IPS-18a (cell line): ENCODE measurements at regions not wholly inside any gene's neighbourhood (a gene's known extent, or its start where the extent isn't known, plus 50 kb on each side); places are given as distances from the start of the nearest gene placed in this dataset.

ENCODE experiments used
- H3K27ac ChIP-seq: one replicate; pipeline ENCODE4 v1.5.1; 2013; ENCODE audit warnings: low read length
- H3K27me3 ChIP-seq: one replicate; pipeline ENCODE4 v1.6.1; 2013; ENCODE audit warnings: mild to moderate bottlenecking, low read length; ENCODE audit not compliant: control insufficient read depth, insufficient read depth
- H3K36me3 ChIP-seq: one replicate; pipeline ENCODE4 v1.6.1; 2013; ENCODE audit warnings: low read depth, low read length; ENCODE audit not compliant: control insufficient read depth
- H3K4me1 ChIP-seq: one replicate; pipeline ENCODE4 v1.6.1; 2013; ENCODE audit warnings: low read depth, low read length; ENCODE audit not compliant: control insufficient read depth
- H3K4me3 ChIP-seq: one replicate; pipeline ENCODE4 v1.5.1; 2013; ENCODE audit warnings: low read length
- H3K9ac ChIP-seq: one replicate; pipeline ENCODE4 v1.6.1; 2013; ENCODE audit warnings: mild to moderate bottlenecking, low read length, moderate library complexity
- H3K9me3 ChIP-seq: one replicate; pipeline ENCODE4 v1.6.1; 2013; ENCODE audit warnings: low read depth, low read length; ENCODE audit not compliant: control insufficient read depth

- no peaks in the 10 kb centered on the region for H3K9me3 ChIP-seq
- no peaks in the 10 kb centered on the region for H3K4me1 ChIP-seq
- no peaks in the 10 kb centered on the region for H3K27me3 ChIP-seq
- H3K4me3 ChIP-seq: no peak overlapping the region
- H3K9ac ChIP-seq: no peak overlapping the region
- H3K36me3 ChIP-seq: no peaks in the 10 kb centered on the region
- no peak overlapping the region for H3K27ac ChIP-seq
Measured at GRCh38 chr6:138652824-138653223, 120.7 kb upstream of the CCDC28A start.

GRCh38 chr6:138653435-138653834, 120.1 kb upstream of the CCDC28A start:
- no peaks in the 10 kb centered on the region for H3K9me3 ChIP-seq
- H3K4me1 ChIP-seq: no peaks in the 10 kb centered on the region
- no peak overlapping the region for H3K4me3 ChIP-seq
- no peak overlapping the region for H3K9ac ChIP-seq
- no peaks in the 10 kb centered on the region for H3K27me3 ChIP-seq
- H3K27ac ChIP-seq: no peak overlapping the region
- no peaks in the 10 kb centered on the region for H3K36me3 ChIP-seq

- Histone ChIP-seq H3K4me1 (no peaks in the 10 kb centered on the region), H3K27ac (no peak overlapping the region), H3K4me3 (no peak overlapping the region), H3K36me3 (no peaks in the 10 kb centered on the region), H3K9ac (no peak overlapping the region), H3K27me3 (no peaks in the 10 kb centered on the region), H3K9me3 (no peaks in the 10 kb centered on the region)
Measured at GRCh38 chr6:138654715-138655634, 118.6 kb upstream of the CCDC28A start.

GRCh38 chr6:138655828-138656227, 117.7 kb upstream of the CCDC28A start:
- Histone ChIP-seq H3K4me3 (no peak overlapping the region), H3K9me3 (no peaks in the 10 kb centered on the region), H3K9ac (no peak overlapping the region), H3K27me3 (no peaks in the 10 kb centered on the region), H3K36me3 (no peaks in the 10 kb centered on the region), H3K27ac (no peak overlapping the region), H3K4me1 (no peaks in the 10 kb centered on the region)

GRCh38 chr6:138656364-138657064, 117.1 kb upstream of the CCDC28A start:
- Histone ChIP-seq H3K27ac (no peak overlapping the region), H3K4me3 (no peak overlapping the region), H3K9ac (no peak overlapping the region), H3K4me1 (no peaks in the 10 kb centered on the region), H3K27me3 (no peaks in the 10 kb centered on the region), H3K36me3 (no peaks in the 10 kb centered on the region), H3K9me3 (no peaks in the 10 kb centered on the region)

GRCh38 chr6:138657065-138657425, 116.5 kb upstream of the CCDC28A start:
- H3K4me3 ChIP-seq: no peak overlapping the region
- H3K9me3 ChIP-seq: no peaks in the 10 kb centered on the region

GRCh38 chr6:138659998-138660397, 113.6 kb upstream of the CCDC28A start:
- H3K4me1 ChIP-seq: no peaks in the 10 kb centered on the region
- H3K27me3 ChIP-seq: no peaks in the 10 kb centered on the region
- H3K36me3 ChIP-seq: no peaks in the 10 kb centered on the region
- H3K9ac ChIP-seq: no peak overlapping the region
- H3K9me3 ChIP-seq: no peaks in the 10 kb centered on the region
- H3K4me3 ChIP-seq: no peak overlapping the region
- no peak overlapping the region for H3K27ac ChIP-seq

More at GRCh38 chr6:138657065-138657425, 116.5 kb upstream of the CCDC28A start:
- Histone ChIP-seq H3K4me1 (no peaks in the 10 kb centered on the region), H3K27me3 (no peaks in the 10 kb centered on the region), H3K27ac (no peak overlapping the region), H3K36me3 (no peaks in the 10 kb centered on the region), H3K9ac (no peak overlapping the region)

GRCh38 chr6:138662471-138662870, 111.1 kb upstream of the CCDC28A start:
- Histone ChIP-seq H3K27me3 (no peaks in the 10 kb centered on the region), H3K27ac (no peak overlapping the region), H3K4me3 (no peak overlapping the region), H3K36me3 (no peaks in the 10 kb centered on the region), H3K4me1 (no peaks in the 10 kb centered on the region), H3K9ac (no peak overlapping the region), H3K9me3 (no peaks in the 10 kb centered on the region)

- no peak overlapping the region for H3K27ac ChIP-seq
- no peaks in the 10 kb centered on the region for H3K4me1 ChIP-seq
- no peak overlapping the region for H3K4me3 ChIP-seq
- H3K27me3 ChIP-seq: no peaks in the 10 kb centered on the region
- no peaks in the 10 kb centered on the region for H3K36me3 ChIP-seq
- H3K9me3 ChIP-seq: no peaks in the 10 kb centered on the region
- no peak overlapping the region for H3K9ac ChIP-seq
Measured at GRCh38 chr6:138663892-138664291, 109.7 kb upstream of the CCDC28A start.

- H3K9ac ChIP-seq: no peak overlapping the region
- no peak overlapping the region for H3K4me3 ChIP-seq
- H3K27ac ChIP-seq: no peak overlapping the region
- peaks cover 4% of the 10 kb centered on the region for H3K4me1 ChIP-seq
- H3K36me3 ChIP-seq: no peaks in the 10 kb centered on the region
- H3K27me3 ChIP-seq: no peaks in the 10 kb centered on the region
- H3K9me3 ChIP-seq: no peaks in the 10 kb centered on the region
Measured at GRCh38 chr6:138664745-138665144, 108.8 kb upstream of the CCDC28A start.

- H3K27me3 ChIP-seq: no peaks in the 10 kb centered on the region
- H3K4me3 ChIP-seq: no peak overlapping the region
- peaks cover 4% of the 10 kb centered on the region for H3K4me1 ChIP-seq
- no peaks in the 10 kb centered on the region for H3K9me3 ChIP-seq
- no peak overlapping the region for H3K9ac ChIP-seq
- no peak overlapping the region for H3K27ac ChIP-seq
- H3K36me3 ChIP-seq: no peaks in the 10 kb centered on the region
Measured at GRCh38 chr6:138666636-138667035, 106.9 kb upstream of the CCDC28A start.
